Adrenal gland (tissue), 9 donors: ENCODE measurements at regions not wholly inside any gene's neighbourhood (a gene's known extent, or its start where the extent isn't known, plus 50 kb on each side); places are given as distances from the start of the nearest gene placed in this dataset.

Experiments
- DNase-seq, 7 donors: peaks; one replicate each; pipeline ENCODE4 v3.0.0-alpha.2; 2019 to 2020
- H3K27ac ChIP-seq, 5 donors: fragments of 200-600 bp; sonication (generic) in 4 of 5; 1 replicate in 3 of 5; 2 replicates in 2 of 5; pipeline versions ENCODE4 v1.5.1 to v1.8.0; 2016 to 2020; ENCODE audit warnings: mild to moderate bottlenecking in 1 of 5
- H3K27me3 ChIP-seq: fragments of 200-600 bp; 2 replicates; pipeline ENCODE4 v1.8.0; 2021
- H3K36me3 ChIP-seq, 2 donors: fragments of 200-600 bp; replicated peaks in 1 of 2; 1 replicate in 1 of 2; 2 replicates in 1 of 2; pipeline versions ENCODE4 v1.5.1 to v1.8.0; 2018 to 2022
- H3K4me1 ChIP-seq, 2 donors: fragments of 200-600 bp; replicated peaks in 1 of 2; 1 replicate in 1 of 2; 2 replicates in 1 of 2; pipeline versions ENCODE4 v1.5.1 to v1.8.0; 2018 to 2021
- H3K4me3 ChIP-seq, 4 donors: fragments of 200-600 bp; sonication (generic) in 3 of 4; one replicate each; pipeline ENCODE4 v1.5.1; 2016 to 2018
- H3K9me3 ChIP-seq, 3 donors: fragments of 200-600 bp; sonication (generic) in 1 of 3; replicated peaks in 1 of 3; 1 replicate in 2 of 3; 2 replicates in 1 of 3; pipeline versions ENCODE4 v1.5.1 to v1.8.0; 2016 to 2021
- POLR2A ChIP-seq, 2 donors: fragments of 450-650 bp; IDR thresholded peaks; one replicate each; pipeline ENCODE4 v1.6.1; 2017; ENCODE audit warnings: antibody characterized with exemption in 2 of 2, mild to moderate bottlenecking in 2 of 2, moderate library complexity in 1 of 2
- WGBS, 4 donors: extraction: QIAGEN DNeasy Blood & Tissue Kit in 2 of 4; methylation state at CpG; one replicate each; pipeline versions ENCODE4 v1.1.5 to v1.1.7; 2013 to 2017; 5-methylcytosine and 5-hydroxymethylcytosine counted together
- intact Hi-C, 2 donors: fragments of 100-400 bp; cut with DNase I; formaldehyde crosslinking; loops; one replicate each; pipeline versions ENCODE4 v1.14.1 to v1.15.0; 2022 to 2023
- TF ChIP-seq, protein P1 (sequence below), 6 experiments: fragments of 450-650 bp in 4 of 6; fragments of 200-600 bp in 2 of 6; sonication (generic) in 1 of 6; IDR thresholded peaks; 1 replicate in 5 of 6; 2 replicates in 1 of 6; pipeline versions ENCODE4 v1.5.1 to v1.8.0; 2016 to 2021; ENCODE audit warnings: antibody characterized with exemption in 6 of 6, mild to moderate bottlenecking in 2 of 6, moderate library complexity in 1 of 6
- donor health status: healthy with polysubstance abuse.
- donor health status: Bipolar disorder and iron deficiency.
- donor health status: DM: yes; HTN: yes; CAD: no.
- donor health status: DM: no; HTN: no; CAD: no.
- donor health status: DM: no; HTN: no; CAD: no.

DNA sequence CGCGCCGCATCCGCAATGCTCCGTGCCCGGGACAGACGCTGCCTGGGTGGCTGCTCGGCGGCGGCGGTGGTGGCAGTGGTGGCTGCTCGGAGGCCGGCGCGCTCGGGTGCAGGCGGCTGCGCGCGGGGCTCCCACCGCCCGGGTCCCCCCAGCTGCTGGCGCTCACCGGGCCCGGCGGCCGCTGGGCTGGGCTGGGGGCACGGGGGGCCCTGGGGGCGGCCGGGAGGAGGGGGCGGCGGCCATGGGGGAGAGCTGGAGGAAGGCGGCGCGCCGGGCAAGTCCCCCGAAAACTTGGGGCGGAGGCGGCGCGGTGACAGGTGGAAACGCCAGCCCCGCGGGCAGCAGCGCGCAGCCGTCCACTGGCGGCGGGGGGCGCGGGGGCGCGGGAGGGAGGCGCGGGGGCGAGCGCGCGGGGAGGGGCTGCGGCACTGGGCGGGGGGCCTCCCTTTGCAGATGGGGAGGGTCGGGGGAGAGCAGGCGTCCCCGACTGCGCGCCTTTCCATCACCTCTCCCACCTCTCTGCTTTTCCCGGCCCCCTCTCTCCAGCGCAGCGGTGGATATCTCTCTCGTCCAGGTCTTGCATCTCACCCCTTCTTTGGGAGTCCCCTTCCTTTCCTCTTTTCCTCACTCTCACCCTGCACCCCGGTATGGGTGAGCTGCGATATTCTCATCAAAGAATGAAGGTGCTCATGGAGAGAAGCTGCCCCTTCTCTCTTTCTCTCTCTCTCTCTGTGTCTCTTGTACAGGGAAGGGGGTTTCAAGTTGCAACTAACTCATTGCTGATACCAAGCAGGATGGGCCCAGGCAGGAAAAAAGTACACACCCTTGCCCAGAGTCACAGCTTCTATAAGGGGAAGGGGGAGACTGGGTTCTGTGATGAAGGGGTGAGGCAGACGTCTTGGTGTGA, 83.7 kb upstream of the DHRSX start:
- intact Hi-C loops = no loop called here
- Histone ChIP-seq H3K9me3 (no peaks in the 10 kb centered on the region), H3K36me3 (no peaks in the 10 kb centered on the region), H3K27me3 (peaks cover 44% of the 10 kb centered on the region), H3K4me3 (no peak overlapping the region), H3K27ac (no peak overlapping the region), H3K4me1 (no peaks in the 10 kb centered on the region)
- TF ChIP-seq, protein P1, sequence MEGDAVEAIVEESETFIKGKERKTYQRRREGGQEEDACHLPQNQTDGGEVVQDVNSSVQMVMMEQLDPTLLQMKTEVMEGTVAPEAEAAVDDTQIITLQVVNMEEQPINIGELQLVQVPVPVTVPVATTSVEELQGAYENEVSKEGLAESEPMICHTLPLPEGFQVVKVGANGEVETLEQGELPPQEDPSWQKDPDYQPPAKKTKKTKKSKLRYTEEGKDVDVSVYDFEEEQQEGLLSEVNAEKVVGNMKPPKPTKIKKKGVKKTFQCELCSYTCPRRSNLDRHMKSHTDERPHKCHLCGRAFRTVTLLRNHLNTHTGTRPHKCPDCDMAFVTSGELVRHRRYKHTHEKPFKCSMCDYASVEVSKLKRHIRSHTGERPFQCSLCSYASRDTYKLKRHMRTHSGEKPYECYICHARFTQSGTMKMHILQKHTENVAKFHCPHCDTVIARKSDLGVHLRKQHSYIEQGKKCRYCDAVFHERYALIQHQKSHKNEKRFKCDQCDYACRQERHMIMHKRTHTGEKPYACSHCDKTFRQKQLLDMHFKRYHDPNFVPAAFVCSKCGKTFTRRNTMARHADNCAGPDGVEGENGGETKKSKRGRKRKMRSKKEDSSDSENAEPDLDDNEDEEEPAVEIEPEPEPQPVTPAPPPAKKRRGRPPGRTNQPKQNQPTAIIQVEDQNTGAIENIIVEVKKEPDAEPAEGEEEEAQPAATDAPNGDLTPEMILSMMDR (IDR thresholded peaks at IDR 0.05) = no peak
- TF ChIP-seq POLR2A (IDR thresholded peaks at IDR 0.05) = no peak
- 2 to 6% (median 3%) methylated on average over 7 to 71 of the region's 73 CpGs for WGBS, 4 donors
- DNase-seq = no peak

DNA sequence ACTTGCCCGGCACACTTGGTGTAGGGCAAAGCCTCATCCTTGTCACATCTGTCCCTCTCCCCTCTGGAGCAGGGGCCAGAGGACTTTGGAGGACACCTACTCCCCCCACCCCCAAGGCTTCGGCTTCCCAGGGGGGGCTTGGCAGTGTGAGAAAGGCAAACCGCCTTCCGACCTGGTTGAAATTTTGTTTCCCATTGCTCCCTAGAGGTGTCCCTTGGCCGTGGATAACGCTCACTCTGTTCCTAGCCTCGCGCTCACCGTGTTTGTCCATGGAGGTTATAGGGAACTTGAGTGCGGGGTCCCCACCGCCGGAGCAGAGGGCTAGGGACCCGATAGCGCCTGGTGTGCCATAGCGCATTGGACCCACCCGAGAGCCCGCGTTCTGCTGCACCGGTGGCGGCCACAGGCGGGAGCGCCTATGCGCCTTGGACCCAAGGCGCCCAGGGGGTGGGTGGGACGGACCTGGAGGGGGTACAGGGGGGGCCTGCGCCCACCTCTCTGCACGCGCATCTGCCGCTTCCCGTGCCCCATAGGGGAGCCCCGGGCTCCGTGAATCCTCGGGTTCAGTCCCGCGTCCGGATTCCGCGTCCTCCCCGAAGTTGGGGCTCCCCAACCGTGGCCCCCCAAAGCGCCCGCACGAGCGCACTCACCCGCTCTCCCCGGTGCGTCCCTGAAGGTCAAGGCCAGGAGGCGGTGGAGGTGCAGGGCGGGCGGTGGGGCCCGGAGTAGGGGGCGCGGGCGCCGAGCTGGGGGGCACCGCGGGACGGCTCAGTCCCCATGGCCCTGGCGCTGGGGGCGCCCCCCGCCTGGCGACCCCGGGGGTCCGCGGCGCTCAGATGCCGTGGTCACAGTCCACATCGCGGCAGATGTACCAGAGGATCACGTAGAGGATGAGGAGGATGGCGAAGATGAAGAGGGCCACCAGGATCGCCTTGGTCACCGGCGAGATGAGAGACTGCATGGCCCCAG, 82.7 kb upstream of the DHRSX start:
- DNase-seq = no peak
- no peak overlapping the region for H3K27ac ChIP-seq
- no peaks in the 10 kb centered on the region for H3K36me3 ChIP-seq
- H3K9me3 ChIP-seq = no peaks in the 10 kb centered on the region
- TF ChIP-seq, protein P1 (IDR thresholded peaks at IDR 0.05) = no peak
- TF ChIP-seq POLR2A (IDR thresholded peaks at IDR 0.05) = no peak
- H3K4me3 ChIP-seq = no peak overlapping the region
- H3K27me3 ChIP-seq = peaks cover 44% of the 10 kb centered on the region
- intact Hi-C loops = no loop called here
- no peaks in the 10 kb centered on the region for H3K4me1 ChIP-seq
- WGBS, 4 donors = 1 to 4% (median 2%) methylated on average over 13 to 74 of the region's 74 CpGs

DNA sequence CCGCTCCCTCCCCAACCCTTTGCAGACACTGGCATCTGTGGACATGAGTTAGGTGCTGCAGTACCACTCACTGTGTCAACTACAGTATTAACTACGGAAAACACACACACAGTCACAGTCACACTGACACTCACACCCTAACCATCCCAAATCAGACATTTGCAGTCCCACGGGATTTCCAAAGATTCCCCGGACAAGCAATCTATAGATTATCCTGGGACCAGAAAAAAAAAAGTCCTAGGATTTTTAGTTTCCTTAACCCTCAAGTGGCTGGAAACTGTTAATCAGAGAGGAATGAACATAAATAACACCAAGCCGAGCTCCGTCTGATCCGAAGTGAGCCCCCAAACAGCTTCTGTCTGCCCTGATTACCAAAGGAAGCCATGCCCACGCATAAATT, 81.9 kb upstream of the DHRSX start:
- Histone ChIP-seq H3K4me3 (no peak overlapping the region), H3K27me3 (peaks cover 44% of the 10 kb centered on the region), H3K27ac (no peak overlapping the region), H3K4me1 (no peaks in the 10 kb centered on the region), H3K9me3 (no peaks in the 10 kb centered on the region), H3K36me3 (no peaks in the 10 kb centered on the region)
- intact Hi-C loops = no loop called here
- 18 to 20% (median 19%) methylated on average over 8 of the region's 8 CpGs for WGBS, 4 donors
- no peak for DNase-seq
- TF ChIP-seq, protein P1 (IDR thresholded peaks at IDR 0.05) = no peak
- no peak for TF ChIP-seq POLR2A (IDR thresholded peaks at IDR 0.05)

DNA sequence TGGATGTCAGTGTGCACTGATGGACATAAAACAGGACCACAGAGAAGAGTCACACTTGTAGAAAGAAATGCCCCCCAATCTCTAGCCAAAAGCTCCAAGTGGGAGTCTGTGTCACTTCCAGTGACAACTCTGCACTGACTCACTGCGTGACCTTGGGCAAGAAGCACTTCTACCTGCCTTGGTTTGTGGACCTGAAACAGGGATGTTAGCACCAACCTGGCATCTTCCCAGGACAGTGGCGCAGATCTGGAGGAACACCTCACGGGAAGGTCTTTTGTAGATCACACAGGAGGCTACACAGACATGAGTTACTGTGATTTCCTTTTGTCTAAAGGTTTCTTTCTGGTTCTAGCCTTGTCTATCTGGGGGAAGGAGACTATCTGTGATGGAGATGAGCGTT, 80.5 kb upstream of the DHRSX start:
- H3K27ac ChIP-seq = no peak overlapping the region
- H3K4me3 ChIP-seq = no peak overlapping the region
- H3K36me3 ChIP-seq = no peaks in the 10 kb centered on the region
- TF ChIP-seq, protein P1 (IDR thresholded peaks at IDR 0.05) = no peak
- no peaks in the 10 kb centered on the region for H3K9me3 ChIP-seq
- DNase-seq = no peak
- no peaks in the 10 kb centered on the region for H3K4me1 ChIP-seq
- 76 to 83% (median 80%) methylated on average over 4 of the region's 4 CpGs for WGBS, 4 donors
- intact Hi-C loops = no loop called here
- peaks cover 44% of the 10 kb centered on the region for H3K27me3 ChIP-seq
